ENCODE measurements at regions not wholly inside any gene's neighbourhood (a gene's known extent, or its start where the extent isn't known, plus 50 kb on each side); places are given as distances from the start of the nearest gene placed in this dataset.

- TF ChIP-seq EZH2 (IDR thresholded peaks at IDR 0.05; ENCODE audit: borderline replicate concordance): no peak
- TF ChIP-seq CTCF (IDR thresholded peaks at IDR 0.05; ENCODE audit: poor library complexity): no peak
Measured at GRCh38 chrX:142711796-142712290, 313.9 kb upstream of the SPANXN4 start.
